Activated CD4-positive, alpha-beta T cell treated with anti-CD3 and anti-CD28 coated beads, Interleukin-2, Interleukin-4, amounts not matched to agents 100 ng/mL and 50 ng/mL, durations not matched to agents 16 hours and 8 hours (primary cell): ENCODE measurements at regions not wholly inside any gene's neighbourhood (a gene's known extent, or its start where the extent isn't known, plus 50 kb on each side); places are given as distances from the start of the nearest gene placed in this dataset.
"Not testable (repeated sequence)": the region's sequence is repeated elsewhere in the genome, so short reads cannot be mapped to it uniquely, and the experiment has no call there.

Source experiments
- DNase-seq: peaks from one replicate; pipeline ENCODE4 v3.0.0-alpha.2; 2020; ENCODE audit warnings: low spot score

DNA sequence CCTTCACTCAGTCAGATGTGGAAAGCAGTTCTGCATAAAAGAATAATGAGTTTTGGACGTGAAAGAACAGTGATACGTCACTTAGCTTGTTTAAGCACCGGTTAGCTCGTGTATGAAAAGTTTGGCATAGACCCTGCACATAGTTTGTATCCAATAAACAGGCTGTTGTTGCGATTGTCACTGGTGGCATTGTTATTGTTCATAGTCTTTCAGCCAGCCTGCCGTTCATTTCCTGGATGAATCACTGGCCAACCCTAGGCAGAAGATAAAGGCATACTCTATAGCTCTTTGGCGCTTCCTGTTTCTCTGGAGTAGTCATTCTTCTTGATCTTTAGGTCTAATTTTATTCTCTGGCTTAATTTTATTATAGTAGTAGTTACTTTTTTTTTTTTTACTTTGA is 57.8 kb upstream of the ANKRD30A start:
- no peak for DNase-seq

DNA sequence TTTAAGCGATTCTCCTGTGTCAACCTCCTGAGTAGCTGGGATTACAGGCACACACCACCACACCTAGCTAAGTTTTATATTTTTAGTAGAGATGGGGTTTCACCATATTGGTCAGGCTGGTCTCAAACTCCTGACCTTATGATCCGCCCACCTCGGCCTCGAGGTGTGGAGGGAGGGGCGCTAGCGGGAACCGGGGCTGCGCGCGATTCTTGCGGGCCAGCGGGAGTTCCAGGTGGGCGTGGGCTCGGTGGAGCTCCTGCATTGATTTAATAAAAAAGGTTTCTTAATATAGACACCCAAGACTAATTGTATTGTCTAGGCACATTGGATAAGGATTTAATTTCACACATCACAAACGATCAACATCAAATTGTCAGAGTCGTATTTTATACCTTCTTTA is 63.1 kb upstream of the ANKRD30A start:
- not testable (repeated sequence) for DNase-seq

DNA sequence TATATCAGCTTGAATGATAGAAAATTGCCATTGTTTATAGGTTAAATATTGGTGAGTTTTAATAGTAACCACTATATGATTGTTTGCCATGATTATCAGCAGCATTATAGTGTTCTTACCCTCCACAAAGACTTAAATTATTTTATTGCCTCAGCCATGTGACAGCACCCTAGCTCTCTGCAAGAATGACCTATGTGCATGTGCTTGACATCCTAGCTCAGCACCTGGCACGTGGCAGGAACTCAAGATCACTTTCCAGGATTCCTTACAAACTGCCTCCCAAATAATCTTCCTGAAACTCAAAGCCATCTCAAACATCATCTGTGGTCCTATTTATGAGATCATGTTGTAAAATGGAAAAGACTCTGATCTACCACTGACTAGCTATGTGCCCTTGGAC is 68.1 kb upstream of the ANKRD30A start:
- DNase-seq = no peak

DNA sequence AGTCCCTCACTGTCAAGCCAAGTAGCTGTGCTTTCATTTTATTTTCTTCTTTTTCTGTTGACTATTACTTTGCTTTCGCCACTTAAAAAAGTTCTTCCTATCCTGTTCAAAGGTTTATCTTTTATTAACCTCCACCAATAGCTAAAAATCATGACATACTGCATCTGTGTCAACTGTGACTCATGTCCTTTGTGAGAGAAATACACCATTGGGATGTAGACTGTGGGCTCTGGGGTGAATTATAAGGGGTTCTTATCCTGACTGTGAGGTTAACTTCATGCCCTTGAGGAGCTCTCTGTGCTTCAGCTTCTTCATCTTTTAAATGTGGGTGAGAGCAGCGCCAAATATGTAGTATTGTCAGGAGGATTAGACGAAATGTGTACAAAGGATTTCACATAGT is 71.9 kb upstream of the ANKRD30A start:
- DNase-seq = no peak

DNA sequence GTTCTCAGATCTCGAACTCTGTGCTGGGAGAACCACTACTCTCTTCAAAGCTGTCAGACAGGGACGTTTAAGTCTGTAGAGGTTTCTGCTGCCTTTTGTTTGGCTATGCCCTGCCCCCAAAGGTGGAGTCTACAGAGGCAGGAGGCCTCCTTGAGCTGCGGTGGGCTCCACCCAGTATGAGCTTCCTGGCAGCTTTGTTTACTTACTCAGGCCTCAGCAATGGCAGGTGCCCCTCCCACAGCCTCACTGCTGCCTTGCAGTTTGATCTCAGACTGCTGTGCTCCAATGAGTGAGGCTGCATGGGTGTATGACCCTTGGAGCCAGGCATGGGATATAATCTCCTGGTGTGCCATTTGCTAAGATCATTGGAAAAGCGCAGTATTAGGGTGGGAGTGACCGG is 75.4 kb upstream of the ANKRD30A start:
- DNase-seq = not testable (repeated sequence)

DNA sequence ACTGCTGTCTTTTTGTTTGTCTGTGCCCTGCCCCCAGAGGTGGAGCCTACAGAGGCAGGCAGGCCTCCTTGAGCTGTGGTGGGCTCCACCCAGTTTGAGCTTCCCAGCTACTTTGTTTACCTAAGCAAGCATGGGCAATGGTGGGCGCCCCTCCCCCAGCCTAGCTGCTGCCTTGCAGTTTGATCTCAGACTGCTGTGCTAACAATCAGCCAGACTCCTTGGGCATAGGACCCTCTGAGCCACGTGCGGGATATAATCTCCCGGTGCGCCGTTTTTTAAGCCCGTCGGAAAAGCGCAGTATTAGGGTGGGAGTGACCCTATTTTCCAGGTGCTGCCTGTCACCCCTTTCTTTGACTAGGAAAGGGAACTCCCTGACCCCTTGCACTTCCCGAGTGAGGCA is 81.1 kb upstream of the ANKRD30A start:
- not testable (repeated sequence) for DNase-seq

DNA sequence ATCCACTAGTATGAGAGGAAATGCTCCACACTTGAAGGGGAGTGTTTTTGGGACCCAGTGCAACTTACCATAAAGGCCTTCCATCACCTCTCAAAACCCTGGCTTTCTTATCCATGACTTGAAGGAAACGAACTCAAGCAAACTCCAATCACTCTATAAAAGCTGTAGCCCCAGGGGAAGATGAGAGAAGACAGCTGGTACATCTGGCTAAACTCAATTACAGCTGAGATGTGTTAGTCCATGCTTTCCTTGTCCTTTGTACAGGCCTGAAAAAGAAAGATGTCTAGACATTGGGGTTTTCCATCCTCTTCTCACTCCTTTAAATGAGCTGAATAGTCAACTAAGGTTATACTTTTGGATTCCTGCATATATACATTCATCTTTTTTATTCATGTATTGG is 89.5 kb upstream of the ANKRD30A start:
- DNase-seq = no peak

DNA sequence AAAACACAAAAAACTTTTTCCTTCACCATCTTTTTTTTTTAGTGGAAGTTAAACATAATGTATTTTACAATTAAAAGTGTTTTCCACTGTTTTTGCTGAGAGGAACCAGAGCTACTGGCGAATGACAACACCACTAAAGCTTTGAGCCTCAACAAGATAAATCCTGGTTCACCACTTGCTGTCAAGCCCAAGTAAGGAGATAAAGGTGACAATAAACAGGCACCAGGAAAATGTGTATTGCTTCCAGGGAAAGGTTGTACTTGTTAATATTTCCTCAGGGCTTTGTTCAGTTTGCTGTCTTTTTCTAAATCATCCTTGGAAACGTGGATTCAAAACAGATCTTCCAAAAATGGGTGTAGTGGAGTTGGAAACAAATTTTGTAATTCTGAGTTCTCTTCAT is 109.9 kb upstream of the ANKRD30A start:
- DNase-seq = no peak

DNA sequence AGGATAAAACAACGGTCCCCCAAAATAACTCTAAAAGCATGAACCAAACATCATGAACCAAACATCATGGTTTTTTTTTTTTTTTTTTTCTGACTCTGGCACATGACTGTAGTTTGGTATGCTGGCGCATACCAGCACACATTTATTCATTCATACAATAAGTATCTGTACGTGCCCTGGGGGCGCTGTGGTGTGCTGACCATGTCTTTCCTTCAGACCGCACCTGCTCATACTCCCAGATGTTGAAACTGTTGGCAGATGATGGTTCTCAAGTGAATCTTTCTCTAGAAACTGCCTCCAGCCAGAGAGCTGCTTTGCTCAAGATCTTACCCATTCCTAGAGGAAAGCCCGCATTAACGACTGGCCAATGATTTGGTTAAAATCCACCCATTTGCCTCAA is 114.7 kb upstream of the ANKRD30A start:
- no peak for DNase-seq

DNA sequence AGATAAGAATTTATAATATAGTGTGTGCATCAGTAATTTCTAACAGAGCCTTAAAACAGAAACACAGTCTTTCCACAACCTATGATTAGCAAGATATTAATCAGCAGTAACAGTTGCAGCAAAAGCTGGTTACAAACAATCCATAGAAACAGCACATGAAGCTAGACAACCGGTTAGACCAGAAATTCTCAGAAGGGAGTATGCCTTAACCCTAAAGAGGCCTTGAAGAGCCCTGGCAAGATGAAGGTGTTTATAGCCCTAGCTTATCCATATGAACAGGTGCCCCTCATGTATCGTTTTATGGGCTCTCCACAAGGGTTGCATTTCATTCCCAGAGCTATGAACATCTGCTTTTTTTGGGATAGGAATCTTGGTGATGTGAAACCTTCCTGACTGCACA is 117.1 kb upstream of the ANKRD30A start:
- not testable (repeated sequence) for DNase-seq

DNA sequence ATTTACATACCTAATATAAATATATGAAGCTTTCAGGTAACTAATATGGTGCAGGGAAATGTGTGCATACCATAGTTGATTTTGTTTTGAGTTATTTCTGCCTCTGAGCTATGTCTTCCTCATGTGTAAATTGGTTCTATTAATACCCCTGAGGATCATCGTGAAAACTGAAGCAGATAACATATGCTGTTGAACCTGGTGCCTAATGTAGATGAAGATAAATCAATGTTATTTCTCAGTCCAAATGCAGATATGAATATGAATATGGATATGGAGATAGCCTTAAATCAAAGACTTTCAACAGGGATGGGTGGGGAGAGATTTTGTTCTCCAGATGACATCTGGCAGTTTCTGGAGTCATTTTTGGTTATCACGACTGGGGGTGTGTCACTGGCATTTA is 122.3 kb upstream of the ANKRD30A start:
- no peak for DNase-seq

DNA sequence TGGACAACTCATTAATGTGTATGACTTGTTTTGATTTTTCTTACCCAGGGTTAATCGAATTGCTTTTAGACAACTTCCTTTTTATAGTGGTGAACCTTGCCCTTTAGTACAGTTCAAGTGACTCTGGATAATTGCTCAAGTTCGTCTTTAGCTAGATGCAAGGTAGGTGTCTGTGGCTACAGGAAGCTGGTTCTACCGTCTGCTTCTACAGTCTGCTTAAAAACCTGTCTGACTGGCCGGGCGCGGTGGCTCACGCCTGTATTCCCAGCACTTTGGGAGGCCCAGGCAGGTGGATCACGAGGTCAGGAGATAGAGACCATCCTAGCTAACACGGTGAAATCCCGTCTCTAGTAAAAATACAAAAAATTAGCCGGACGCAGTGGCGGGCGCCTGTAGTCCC is 129.6 kb upstream of the ANKRD30A start:
- DNase-seq = not testable (repeated sequence)

DNA sequence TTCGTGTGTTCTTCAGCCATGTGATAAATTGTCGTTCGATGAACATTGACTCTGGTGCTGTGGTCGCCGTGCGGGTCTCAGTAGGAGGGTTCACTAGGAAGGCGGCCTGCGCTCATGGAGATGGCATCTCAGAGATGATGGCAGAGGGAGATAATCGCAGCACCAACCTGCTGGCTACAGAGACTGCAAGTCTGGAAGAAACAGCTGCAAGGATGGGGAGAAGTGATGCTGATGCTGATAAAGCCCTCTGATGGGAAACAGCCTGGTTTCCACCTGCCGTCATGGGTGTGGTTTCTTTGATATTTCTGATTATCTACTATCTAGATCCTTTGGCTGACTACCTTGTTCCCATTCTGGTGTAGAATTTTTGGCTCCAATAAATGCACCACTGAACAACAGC is 130.5 kb upstream of the ANKRD30A start:
- no peak for DNase-seq

DNA sequence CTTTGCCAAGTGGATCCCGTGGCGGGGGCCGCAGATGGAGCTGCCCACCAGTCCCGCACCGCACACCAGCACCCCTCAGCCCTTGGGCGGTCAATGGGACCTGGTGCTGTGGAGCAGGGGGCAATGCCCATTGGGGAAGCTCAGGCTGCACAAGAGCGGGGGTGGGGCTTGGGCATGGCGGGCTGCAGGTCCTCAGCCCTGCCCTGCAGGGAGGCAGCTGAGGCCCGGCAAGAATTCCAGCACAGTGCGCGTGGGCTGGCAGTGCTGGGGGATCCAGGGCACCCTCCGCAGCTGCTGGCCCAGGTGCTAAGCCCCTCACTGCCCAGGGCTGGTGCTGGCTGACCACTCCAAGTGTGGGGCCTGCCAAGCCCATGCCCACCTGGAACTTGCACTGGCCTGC is 136.2 kb upstream of the ANKRD30A start:
- no peak for DNase-seq

DNA sequence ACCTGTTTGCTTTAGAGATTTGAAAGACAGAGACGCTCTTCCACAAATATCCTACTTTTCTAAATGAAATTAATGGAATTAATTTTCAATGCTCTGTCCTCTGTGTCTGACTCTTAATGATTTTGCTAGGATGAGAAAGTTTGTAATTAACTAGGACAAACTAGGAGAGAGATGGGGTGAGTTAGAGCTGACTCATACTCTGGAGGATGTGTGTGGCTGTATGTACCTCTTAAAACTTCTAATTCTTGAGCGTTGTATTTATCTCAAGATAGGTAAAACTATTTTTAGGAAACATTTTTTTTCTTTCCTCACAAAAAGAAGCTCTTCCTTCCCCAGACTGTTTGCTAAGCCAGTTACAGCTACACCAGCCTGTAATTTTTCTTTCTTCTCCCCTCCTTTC is 178.8 kb upstream of the ANKRD30A start:
- no peak for DNase-seq

DNA sequence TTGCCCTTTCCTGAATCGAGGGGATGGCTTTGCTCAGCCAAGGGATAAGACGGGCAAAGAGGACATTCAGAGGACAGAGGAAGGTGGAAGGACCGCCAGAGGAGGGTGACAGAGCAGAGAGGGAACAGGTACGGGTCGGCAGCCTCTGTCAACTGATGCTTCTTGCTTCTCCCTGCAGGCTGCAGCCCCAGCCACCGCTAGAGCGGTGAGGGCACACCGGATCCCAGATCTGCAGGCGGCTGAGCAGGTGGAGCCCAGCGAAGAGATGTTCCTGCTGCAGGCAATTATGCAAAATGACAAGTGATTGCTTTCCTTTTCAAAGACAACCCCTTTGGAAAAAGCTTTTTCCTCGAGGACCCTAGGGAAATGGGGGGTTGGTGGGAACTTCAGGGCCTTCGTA is 181.9 kb upstream of the ANKRD30A start:
- DNase-seq = no peak

DNA sequence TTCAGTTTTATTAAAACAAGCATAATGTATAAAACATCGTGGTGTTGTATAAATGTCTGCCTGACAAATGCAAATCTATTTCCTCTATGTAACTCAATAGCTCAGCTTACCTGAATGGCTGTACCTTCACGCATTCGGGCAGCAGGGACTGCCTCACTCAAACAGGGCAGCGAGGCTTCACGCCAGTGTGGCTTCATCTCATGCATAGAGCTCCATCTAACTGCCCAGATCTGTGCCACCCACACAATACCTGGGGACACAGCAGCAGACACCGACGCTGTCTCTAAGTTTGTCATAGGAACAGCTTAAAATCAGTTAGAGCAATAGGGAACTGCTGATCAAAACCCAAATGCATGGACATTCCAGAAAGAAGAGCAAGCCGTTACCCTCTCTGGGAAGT is 182.8 kb upstream of the ANKRD30A start:
- no peak for DNase-seq

DNA sequence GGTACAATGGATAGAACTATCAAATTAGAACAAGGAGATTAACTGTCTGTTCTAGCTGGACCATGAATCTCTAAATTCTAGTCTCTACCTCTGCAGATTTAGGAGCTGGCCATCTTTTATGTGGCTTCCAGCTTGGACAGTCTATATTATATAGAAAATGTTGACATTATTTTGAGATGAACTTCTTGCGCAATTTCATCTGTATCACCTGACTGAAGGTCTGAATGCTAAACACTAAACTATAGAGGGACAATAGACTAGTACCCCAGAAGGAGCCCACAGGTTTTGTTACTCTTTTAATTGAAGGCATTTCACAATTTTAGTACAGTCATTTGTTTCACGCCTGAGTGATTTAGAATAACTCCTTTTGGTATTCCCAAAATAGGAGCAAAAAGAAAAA is 222.4 kb upstream of the ANKRD30A start:
- DNase-seq = no peak

DNA sequence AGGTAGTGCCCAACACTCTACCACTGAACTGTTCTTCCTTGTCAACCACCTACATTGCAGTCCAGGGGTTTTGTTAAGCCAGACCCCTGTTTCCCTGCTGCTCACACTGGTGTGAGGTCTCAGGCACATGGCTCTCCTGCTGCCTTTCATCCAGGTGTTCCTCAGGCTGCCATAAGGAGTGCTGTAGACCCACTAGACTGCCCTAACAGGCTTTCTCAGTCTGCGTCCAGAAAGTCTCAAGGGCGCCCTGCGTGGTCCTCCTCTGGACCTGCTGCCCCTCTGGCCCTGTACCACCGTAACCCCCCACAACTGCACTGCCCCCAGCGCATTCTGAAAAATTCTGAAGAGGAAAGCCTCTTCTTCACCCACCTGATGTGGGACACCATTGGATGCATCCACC is 225.7 kb upstream of the ANKRD30A start:
- no peak for DNase-seq

DNA sequence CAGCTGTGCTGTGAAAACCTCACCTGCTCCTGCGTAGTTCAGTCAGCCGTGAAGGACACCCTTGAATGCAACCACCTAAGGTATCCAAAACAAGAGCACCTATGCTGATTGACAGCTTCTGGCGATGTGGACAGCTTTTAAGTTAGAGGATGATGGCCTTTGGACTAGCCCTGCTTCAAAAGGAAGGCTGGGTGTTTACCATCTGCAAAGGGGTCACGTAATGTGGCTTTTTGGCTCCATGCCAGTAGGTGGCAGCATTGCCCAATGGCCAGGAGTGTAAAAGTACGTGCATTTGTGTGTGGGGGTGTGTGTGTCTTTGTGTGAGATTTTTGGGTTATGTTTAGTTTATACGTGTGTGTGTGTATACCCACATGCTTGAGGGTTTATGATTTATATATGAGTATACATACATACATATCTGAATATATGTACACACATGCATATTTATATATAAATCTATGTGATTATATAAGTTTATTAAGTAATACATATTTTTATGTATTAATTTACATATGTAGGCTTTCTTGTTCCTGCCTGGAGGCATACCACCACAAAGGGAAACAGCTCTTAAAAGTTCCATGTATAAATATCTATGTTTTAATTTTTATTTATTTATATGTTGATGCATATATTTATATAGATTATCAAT is 236.3 kb upstream of the ANKRD30A start:
- peak; percentile 62 for DNase-seq

DNA sequence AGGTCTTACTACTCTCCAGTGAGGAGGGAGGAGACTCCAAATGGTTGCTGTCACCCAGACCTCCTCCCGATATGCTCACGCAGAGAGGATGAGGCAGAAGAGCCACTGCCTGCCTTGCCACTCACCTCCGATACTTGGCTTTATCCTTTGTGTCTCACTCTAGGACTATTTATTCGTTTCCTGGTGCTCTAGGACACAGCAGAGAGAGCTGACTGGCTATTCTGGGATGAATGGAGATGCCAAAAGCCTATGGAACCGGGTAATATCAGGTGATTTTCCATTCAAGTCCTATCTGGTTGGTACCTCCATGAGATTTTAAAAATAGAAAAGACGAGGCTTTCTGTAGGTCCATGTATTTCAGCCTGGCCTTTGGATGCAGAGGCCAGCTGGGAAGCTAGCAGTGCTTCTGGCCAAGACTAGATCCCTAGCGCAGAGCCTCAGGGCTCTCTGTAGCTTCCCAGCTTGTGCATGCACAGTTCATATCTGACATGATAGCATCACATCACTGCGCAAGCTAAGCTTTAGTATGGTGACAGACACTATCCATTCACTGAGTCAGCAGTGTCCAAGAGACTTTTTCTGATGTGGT is 239.0 kb upstream of the ANKRD30A start:
- DNase-seq = no peak

DNA sequence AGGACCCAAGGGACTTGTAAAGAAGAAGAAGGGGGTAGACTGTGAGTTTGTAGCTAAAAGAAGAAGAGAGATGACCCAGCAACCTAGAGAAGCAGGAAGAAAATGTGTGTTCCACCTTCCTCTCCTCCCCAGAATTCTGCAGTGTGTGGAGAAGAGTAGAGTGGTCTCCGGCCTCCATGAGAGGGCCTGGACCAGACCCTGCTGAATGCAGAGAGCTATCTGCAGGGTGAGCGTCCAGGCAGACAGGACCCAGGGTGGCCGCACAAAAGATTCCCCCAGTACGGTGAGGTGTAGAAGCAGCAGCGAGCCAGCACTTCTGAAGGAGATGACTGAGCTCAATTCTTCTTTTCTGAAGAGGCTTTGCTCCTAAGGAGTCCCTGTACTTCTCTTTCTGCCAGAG is 239.7 kb upstream of the ANKRD30A start:
- DNase-seq = no peak

DNA sequence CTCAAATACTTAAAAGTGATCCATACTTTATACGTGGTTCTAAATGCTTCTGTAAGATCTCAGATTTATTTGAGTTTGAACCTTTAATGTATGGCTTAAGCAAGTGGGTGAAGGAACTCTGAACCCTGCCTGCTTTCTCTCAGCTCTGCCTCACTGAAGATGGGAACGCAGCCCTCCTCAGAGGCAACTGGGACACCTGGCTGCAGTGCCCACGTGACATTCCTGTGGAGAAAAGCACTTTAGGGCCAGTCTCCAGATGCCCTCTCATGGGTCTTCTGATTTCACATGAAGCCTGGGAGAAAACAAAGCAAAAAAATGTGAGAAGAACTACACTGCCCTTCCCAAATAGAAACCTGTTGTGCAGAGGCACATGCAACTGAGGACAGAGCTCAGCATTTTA is 242.6 kb upstream of the ANKRD30A start:
- no peak for DNase-seq

DNA sequence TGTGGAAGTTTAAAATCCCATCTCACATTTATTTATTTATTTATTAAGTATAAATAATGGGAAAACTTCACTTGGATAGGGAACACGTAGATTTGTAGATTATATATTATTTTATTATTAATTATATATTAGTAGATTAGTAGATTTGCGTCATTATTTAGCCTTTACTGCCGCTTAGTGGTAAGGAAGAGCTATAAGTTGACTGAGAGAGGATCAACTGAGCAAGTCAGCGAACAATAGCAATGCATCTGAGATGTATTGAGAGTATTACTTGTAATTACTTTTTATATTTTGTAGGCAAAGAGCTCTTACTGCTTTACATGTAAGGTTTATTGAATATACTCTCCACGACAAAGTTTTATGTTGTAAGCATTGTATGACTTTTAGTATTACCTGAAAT is 244.5 kb upstream of the ANKRD30A start:
- DNase-seq = no peak
